HEK293 (cell line): ENCODE measurements at regions not wholly inside any gene's neighbourhood (a gene's known extent, or its start where the extent isn't known, plus 50 kb on each side); places are given as distances from the start of the nearest gene placed in this dataset.
"Not testable (repeated sequence)": the region's sequence is repeated elsewhere in the genome, so short reads cannot be mapped to it uniquely, and the experiment has no call there.

Source experiments
- SETDB1 ChIP-seq: IDR thresholded peaks from one replicate; pipeline ENCODE4 v1.6.1; 2017; ENCODE audit warnings: mild to moderate bottlenecking, low read length, moderate library complexity, mixed read lengths; ENCODE audit not compliant: insufficient read length
- TCF7L2 ChIP-seq: IDR thresholded peaks from 2 replicates; pipeline ENCODE4 v1.6.1; 2011; ENCODE audit warnings: low read depth, mild to moderate bottlenecking, inconsistent platforms, low read length, moderate library complexity, borderline replicate concordance
- ZBTB1 ChIP-seq: fragments of 450-650 bp; formaldehyde crosslinking; IDR thresholded peaks from 2 replicates; pipeline ENCODE4 v1.5.1; 2016; ENCODE audit warnings: missing biosample characterization, missing genetic modification characterization
- ZBTB8A ChIP-seq: fragments of 450-650 bp; formaldehyde crosslinking; IDR thresholded peaks from 2 replicates; pipeline ENCODE4 v1.5.1; 2016; ENCODE audit warnings: missing biosample characterization, missing genetic modification characterization
- ZFP37 ChIP-seq: fragments of 450-650 bp; formaldehyde crosslinking; IDR thresholded peaks from 2 replicates; pipeline ENCODE4 v1.5.1; 2016; ENCODE audit warnings: missing biosample characterization, missing genetic modification characterization
- ZNF274 ChIP-seq, 2 experiments: fragments of 200-500 bp in 1 of 2; fragments of 450-650 bp in 1 of 2; sonication (Bioruptor generic) in 1 of 2; formaldehyde crosslinking in 1 of 2; IDR thresholded peaks; 2 replicates each; pipeline versions ENCODE4 v1.5.1 to v1.6.1; 2014 to 2016; ENCODE audit warnings: borderline replicate concordance in 1 of 2, inconsistent platforms in 1 of 2, low read length in 1 of 2, missing biosample characterization in 1 of 2, missing genetic modification characterization in 1 of 2
- ZNF623 ChIP-seq: fragments of 450-650 bp; formaldehyde crosslinking; IDR thresholded peaks from 2 replicates; pipeline ENCODE4 v1.5.1; 2016; ENCODE audit warnings: missing biosample characterization, missing genetic modification characterization
- ZNF664 ChIP-seq: fragments of 450-650 bp; formaldehyde crosslinking; IDR thresholded peaks from 2 replicates; pipeline ENCODE4 v1.5.1; 2016; ENCODE audit warnings: missing biosample characterization, missing genetic modification characterization
- ZNF670 ChIP-seq: fragments of 450-650 bp; formaldehyde crosslinking; IDR thresholded peaks from 2 replicates; pipeline ENCODE4 v1.5.1; 2016; ENCODE audit warnings: missing biosample characterization, missing genetic modification characterization, low read depth
- ZNF707 ChIP-seq: fragments of 450-650 bp; formaldehyde crosslinking; IDR thresholded peaks from 2 replicates; pipeline ENCODE4 v1.5.1; 2016; ENCODE audit warnings: missing biosample characterization, missing genetic modification characterization
- TF ChIP-seq, protein P1 (sequence below): fragments of 450-650 bp; formaldehyde crosslinking; conservative IDR thresholded peaks from 2 replicates; pipeline ENCODE4 v1.5.1; 2016; ENCODE audit warnings: low read depth, missing biosample characterization, missing genetic modification characterization
- TF ChIP-seq, protein P2 (sequence below): fragments of 450-650 bp; formaldehyde crosslinking; IDR thresholded peaks from 2 replicates; pipeline ENCODE4 v1.5.1; 2016; ENCODE audit warnings: missing biosample characterization, missing genetic modification characterization

DNA sequence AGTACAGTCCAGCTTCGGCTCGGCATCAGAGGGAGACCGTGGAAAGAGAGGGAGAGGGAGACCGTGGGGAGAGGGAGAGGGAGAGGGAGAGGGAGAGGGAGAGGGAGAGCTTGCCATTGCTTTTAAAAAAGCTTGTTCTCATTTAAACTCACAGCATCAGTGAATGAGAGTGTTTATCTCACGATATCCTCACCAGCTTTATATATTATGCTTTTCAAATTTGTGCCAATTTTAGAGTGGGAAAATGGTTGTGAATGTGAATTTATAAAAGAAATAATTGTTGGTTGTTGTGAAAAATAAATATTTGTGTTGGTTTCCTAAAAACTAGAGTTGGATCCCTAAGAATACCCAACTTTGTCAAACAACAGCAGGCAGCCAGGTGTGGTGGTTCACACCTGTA is 170.1 kb downstream of the NRN1 start:
- TF ChIP-seq, protein P1, sequence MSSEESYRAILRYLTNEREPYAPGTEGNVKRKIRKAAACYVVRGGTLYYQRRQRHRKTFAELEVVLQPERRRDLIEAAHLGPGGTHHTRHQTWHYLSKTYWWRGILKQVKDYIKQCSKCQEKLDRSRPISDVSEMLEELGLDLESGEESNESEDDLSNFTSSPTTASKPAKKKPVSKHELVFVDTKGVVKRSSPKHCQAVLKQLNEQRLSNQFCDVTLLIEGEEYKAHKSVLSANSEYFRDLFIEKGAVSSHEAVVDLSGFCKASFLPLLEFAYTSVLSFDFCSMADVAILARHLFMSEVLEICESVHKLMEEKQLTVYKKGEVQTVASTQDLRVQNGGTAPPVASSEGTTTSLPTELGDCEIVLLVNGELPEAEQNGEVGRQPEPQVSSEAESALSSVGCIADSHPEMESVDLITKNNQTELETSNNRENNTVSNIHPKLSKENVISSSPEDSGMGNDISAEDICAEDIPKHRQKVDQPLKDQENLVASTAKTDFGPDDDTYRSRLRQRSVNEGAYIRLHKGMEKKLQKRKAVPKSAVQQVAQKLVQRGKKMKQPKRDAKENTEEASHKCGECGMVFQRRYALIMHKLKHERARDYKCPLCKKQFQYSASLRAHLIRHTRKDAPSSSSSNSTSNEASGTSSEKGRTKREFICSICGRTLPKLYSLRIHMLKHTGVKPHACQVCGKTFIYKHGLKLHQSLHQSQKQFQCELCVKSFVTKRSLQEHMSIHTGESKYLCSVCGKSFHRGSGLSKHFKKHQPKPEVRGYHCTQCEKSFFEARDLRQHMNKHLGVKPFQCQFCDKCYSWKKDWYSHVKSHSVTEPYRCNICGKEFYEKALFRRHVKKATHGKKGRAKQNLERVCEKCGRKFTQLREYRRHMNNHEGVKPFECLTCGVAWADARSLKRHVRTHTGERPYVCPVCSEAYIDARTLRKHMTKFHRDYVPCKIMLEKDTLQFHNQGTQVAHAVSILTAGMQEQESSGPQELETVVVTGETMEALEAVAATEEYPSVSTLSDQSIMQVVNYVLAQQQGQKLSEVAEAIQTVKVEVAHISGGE (tag by site-specific recombination) = not testable (repeated sequence)
- TF ChIP-seq ZBTB8A (tag by site-specific recombination); TCF7L2; ZNF623 (tag by site-specific recombination); ZNF707 (tag by site-specific recombination); SETDB1; ZBTB1 (tag by site-specific recombination); ZNF664 (tag by site-specific recombination); ZNF274 (IDR thresholded peaks at IDR 0.05; ENCODE audit: low read length); ZNF274 (tag by site-specific recombination; IDR thresholded peaks at IDR 0.05; ENCODE audit: borderline replicate concordance); ZFP37; ZNF670: not testable (repeated sequence)
- TF ChIP-seq, protein P2, sequence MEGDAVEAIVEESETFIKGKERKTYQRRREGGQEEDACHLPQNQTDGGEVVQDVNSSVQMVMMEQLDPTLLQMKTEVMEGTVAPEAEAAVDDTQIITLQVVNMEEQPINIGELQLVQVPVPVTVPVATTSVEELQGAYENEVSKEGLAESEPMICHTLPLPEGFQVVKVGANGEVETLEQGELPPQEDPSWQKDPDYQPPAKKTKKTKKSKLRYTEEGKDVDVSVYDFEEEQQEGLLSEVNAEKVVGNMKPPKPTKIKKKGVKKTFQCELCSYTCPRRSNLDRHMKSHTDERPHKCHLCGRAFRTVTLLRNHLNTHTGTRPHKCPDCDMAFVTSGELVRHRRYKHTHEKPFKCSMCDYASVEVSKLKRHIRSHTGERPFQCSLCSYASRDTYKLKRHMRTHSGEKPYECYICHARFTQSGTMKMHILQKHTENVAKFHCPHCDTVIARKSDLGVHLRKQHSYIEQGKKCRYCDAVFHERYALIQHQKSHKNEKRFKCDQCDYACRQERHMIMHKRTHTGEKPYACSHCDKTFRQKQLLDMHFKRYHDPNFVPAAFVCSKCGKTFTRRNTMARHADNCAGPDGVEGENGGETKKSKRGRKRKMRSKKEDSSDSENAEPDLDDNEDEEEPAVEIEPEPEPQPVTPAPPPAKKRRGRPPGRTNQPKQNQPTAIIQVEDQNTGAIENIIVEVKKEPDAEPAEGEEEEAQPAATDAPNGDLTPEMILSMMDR = not testable (repeated sequence)
